ENCODE measurements at regions not wholly inside any gene's neighbourhood (a gene's known extent, or its start where the extent isn't known, plus 50 kb on each side); places are given as distances from the start of the nearest gene placed in this dataset.

DNA sequence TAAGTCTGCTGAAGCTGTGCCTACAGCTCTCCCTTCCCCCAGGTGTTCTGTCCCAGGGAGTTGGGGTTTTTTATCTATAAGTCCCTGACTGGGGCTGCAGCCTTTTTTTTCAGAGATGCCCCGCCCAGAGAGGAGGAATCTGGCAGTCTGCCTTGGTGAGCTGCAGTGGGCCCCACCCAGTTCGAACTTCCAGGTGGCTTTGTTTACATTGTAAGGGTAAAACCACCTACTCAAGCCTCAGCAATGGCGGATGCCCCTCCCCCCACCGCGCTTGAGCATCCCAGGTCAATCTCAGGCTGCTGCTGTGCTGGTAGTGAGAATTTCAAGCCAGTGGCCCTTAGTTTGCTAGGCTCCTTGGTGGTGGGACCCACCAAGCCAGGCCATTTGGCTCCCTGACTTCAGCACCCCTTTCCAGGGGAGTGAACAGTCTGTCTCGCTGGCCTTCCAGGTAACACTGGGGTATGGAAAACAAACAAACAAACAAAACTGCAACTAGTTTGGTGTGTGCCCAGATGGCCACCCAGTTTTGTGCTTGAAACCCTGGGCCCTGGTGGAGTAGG, 189.4 kb downstream of the MFSD1 start (continued):
- no peak for TF ChIP-seq REST (IDR thresholded peaks at IDR 0.05; ENCODE audit: low read depth)

DNA sequence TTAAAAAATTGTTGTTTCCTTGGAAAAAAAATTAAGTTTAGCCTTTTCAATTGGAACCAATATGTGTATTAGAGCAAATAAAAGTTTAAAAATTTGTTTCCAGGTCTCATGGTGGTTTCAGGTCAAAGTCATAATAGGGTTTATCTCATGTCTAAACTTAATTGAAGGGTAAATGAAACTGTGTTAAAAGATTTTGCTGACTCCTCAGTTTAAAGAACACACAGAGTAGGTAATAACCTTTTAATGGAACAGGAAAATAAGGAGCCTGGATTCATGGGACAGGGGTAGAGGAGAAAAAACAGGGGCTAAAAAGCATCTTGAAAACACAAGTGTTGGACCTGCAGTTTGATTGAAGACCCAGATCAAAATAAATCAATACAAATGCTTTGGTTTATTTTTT, 190.6 kb downstream of the MFSD1 start:
- CTCF ChIA-PET = no interaction called here
- Histone ChIP-seq H3K4me2 (ENCODE audit: low read length) (no peak overlapping the region), H4K20me1 (ENCODE audit: insufficient read depth) (no peaks in the 10 kb centered on the region), H3K9me2 (ENCODE audit: insufficient read depth) (no peaks in the 10 kb centered on the region), H3K27me3 (ENCODE audit: insufficient read depth, low read length) (no peaks in the 10 kb centered on the region; the same call in 1 of the 2 replicates), H3K36me3 (ENCODE audit: control insufficient read depth in 1 of 2, insufficient read depth in 2 of 2, low read length in 2 of 2) (no peaks in the 10 kb centered on the region), H3K27ac (ENCODE audit: low read depth, low read length) (no peak overlapping the region), H3K9me3 (ENCODE audit: control insufficient read depth in 1 of 2, insufficient read depth in 1 of 2, low read depth in 1 of 2, low read length in 2 of 2) (no peaks in the 10 kb centered on the region), H3K79me2 (ENCODE audit: insufficient read depth, low read length) (no peaks in the 10 kb centered on the region), H3K4me1 (ENCODE audit: control insufficient read depth in 1 of 2, insufficient read depth in 2 of 2, low read length in 2 of 2) (peaks cover 0 to 4% of the 10 kb centered on the region in 2 experiments; a peak in 1 of 4 replicates), H3K9ac (ENCODE audit: low read length) (no peak overlapping the region), H2AFZ (ENCODE audit: low read depth, low read length, poor library complexity, severe bottlenecking) (no peak overlapping the region), H3K4me3 (replicated peaks in 1 of 2; ENCODE audit: low read depth in 1 of 2, low read length in 2 of 2) (no peak overlapping the region)
- no TSS peak for BruUV-seq (replicated peaks)
- no peak for ATAC-seq
- TF ChIP-seq CBX3 (IDR thresholded peaks at IDR 0.05; ENCODE audit: low read depth) (no peak), CEBPB (IDR thresholded peaks at IDR 0.05; ENCODE audit: low read depth) (no peak), EGR1 (IDR thresholded peaks at IDR 0.05; ENCODE audit: low read depth) (no peak), SIN3A (IDR thresholded peaks at IDR 0.05; ENCODE audit: low read depth) (no peak), SRF (IDR thresholded peaks at IDR 0.05; ENCODE audit: low read depth) (no peak), ELF1 (IDR thresholded peaks at IDR 0.05; ENCODE audit: borderline replicate concordance, low read depth) (no peak)
- no peak for DNase-seq (ENCODE audit: low read depth, low spot score)
- POLR2A ChIA-PET = no interaction called here
- RAD21 ChIA-PET (ENCODE audit: low non-redundant PET in 1 of 2, low total read pairs in 2 of 2, uncharacterized antibody in 2 of 2, unreplicated experiment in 2 of 2) = no interaction called here
- intact Hi-C loops (cut with micrococcal nuclease) = no loop called here

Data from HCT116 (cell line).